Neuron (in vitro differentiated cells): ENCODE measurements at regions not wholly inside any gene's neighbourhood (a gene's known extent, or its start where the extent isn't known, plus 50 kb on each side); places are given as distances from the start of the nearest gene placed in this dataset.

ENCODE experiments used
- H2AFZ ChIP-seq: one replicate; pipeline ENCODE4 v1.6.1; 2013; ENCODE audit warnings: low read depth, mild to moderate bottlenecking, inconsistent platforms, low read length, moderate library complexity
- H3K27me3 ChIP-seq: one replicate; pipeline ENCODE4 v1.6.1; 2013; ENCODE audit warnings: low read length; ENCODE audit not compliant: insufficient read depth
- H3K36me3 ChIP-seq: one replicate; pipeline ENCODE4 v1.6.1; 2013; ENCODE audit warnings: low read length; ENCODE audit not compliant: insufficient read depth
- H3K4me1 ChIP-seq: one replicate; pipeline ENCODE4 v1.6.1; 2013; ENCODE audit warnings: low read length; ENCODE audit not compliant: insufficient read depth
- H3K4me3 ChIP-seq: 2 replicates; pipeline ENCODE4 v1.5.1; 2013; ENCODE audit warnings: mild to moderate bottlenecking, low read length, moderate library complexity
- H3K9me3 ChIP-seq: one replicate; pipeline ENCODE4 v1.6.1; 2013; ENCODE audit warnings: low read length

GRCh38 chr7:79683185-79683890 is 229.9 kb upstream of the MAGI2 start:
- no peaks in the 10 kb centered on the region for H3K4me1 ChIP-seq
- no peak overlapping the region for H3K4me3 ChIP-seq
- no peaks in the 10 kb centered on the region for H3K36me3 ChIP-seq
- no peaks in the 10 kb centered on the region for H3K9me3 ChIP-seq
- no peak overlapping the region for H2AFZ ChIP-seq
- no peaks in the 10 kb centered on the region for H3K27me3 ChIP-seq

- H3K36me3 ChIP-seq, result no peaks in the 10 kb centered on the region
- H3K4me1 ChIP-seq, result no peaks in the 10 kb centered on the region
- H2AFZ ChIP-seq, result no peak overlapping the region
- no peaks in the 10 kb centered on the region for H3K27me3 ChIP-seq
- H3K4me3 ChIP-seq, result no peak overlapping the region
- no peaks in the 10 kb centered on the region for H3K9me3 ChIP-seq
Observed at GRCh38 chr7:79681454-79681853, 228.0 kb upstream of the MAGI2 start.

GRCh38 chr7:79673969-79674368 is 220.5 kb upstream of the MAGI2 start:
- no peaks in the 10 kb centered on the region for H3K27me3 ChIP-seq
- no peak overlapping the region for H3K4me3 ChIP-seq
- no peak overlapping the region for H2AFZ ChIP-seq
- no peaks in the 10 kb centered on the region for H3K36me3 ChIP-seq
- no peaks in the 10 kb centered on the region for H3K4me1 ChIP-seq
- H3K9me3 ChIP-seq, result no peaks in the 10 kb centered on the region

GRCh38 chr7:79673421-79673820 is 220.0 kb upstream of the MAGI2 start:
- Histone ChIP-seq H3K27me3 (no peaks in the 10 kb centered on the region), H3K9me3 (no peaks in the 10 kb centered on the region), H3K4me1 (no peaks in the 10 kb centered on the region), H3K36me3 (no peaks in the 10 kb centered on the region), H3K4me3 (no peak overlapping the region), H2AFZ (no peak overlapping the region)

GRCh38 chr7:79668292-79668691 is 214.8 kb upstream of the MAGI2 start:
- Histone ChIP-seq H2AFZ (no peak overlapping the region), H3K4me1 (no peaks in the 10 kb centered on the region), H3K36me3 (no peaks in the 10 kb centered on the region), H3K27me3 (no peaks in the 10 kb centered on the region), H3K4me3 (no peak overlapping the region), H3K9me3 (no peaks in the 10 kb centered on the region)

- no peak overlapping the region for H2AFZ ChIP-seq
- H3K4me1 ChIP-seq, result no peaks in the 10 kb centered on the region
- no peak overlapping the region for H3K4me3 ChIP-seq
- no peaks in the 10 kb centered on the region for H3K9me3 ChIP-seq
- no peaks in the 10 kb centered on the region for H3K36me3 ChIP-seq
- H3K27me3 ChIP-seq, result no peaks in the 10 kb centered on the region
Observed at GRCh38 chr7:79666472-79666871, 213.0 kb upstream of the MAGI2 start.

GRCh38 chr7:79664884-79665676 is 211.6 kb upstream of the MAGI2 start:
- no peaks in the 10 kb centered on the region for H3K9me3 ChIP-seq
- no peaks in the 10 kb centered on the region for H3K36me3 ChIP-seq
- H3K4me1 ChIP-seq, result no peaks in the 10 kb centered on the region
- H3K4me3 ChIP-seq, result no peak overlapping the region
- no peaks in the 10 kb centered on the region for H3K27me3 ChIP-seq
- no peak overlapping the region for H2AFZ ChIP-seq

- no peaks in the 10 kb centered on the region for H3K4me1 ChIP-seq
- no peaks in the 10 kb centered on the region for H3K36me3 ChIP-seq
- H3K9me3 ChIP-seq, result no peaks in the 10 kb centered on the region
- H3K4me3 ChIP-seq, result no peak overlapping the region
- H3K27me3 ChIP-seq, result no peaks in the 10 kb centered on the region
- no peak overlapping the region for H2AFZ ChIP-seq
Observed at GRCh38 chr7:79658304-79658703, 204.8 kb upstream of the MAGI2 start.

GRCh38 chr7:79653136-79653631 is 199.7 kb upstream of the MAGI2 start:
- Histone ChIP-seq H2AFZ (no peak overlapping the region), H3K4me3 (no peak overlapping the region), H3K36me3 (no peaks in the 10 kb centered on the region), H3K9me3 (no peaks in the 10 kb centered on the region), H3K27me3 (no peaks in the 10 kb centered on the region), H3K4me1 (no peaks in the 10 kb centered on the region)

GRCh38 chr7:79652619-79653018 is 199.2 kb upstream of the MAGI2 start:
- H2AFZ ChIP-seq, result no peak overlapping the region
- H3K9me3 ChIP-seq, result no peaks in the 10 kb centered on the region
- H3K27me3 ChIP-seq, result no peaks in the 10 kb centered on the region
- H3K4me3 ChIP-seq, result no peak overlapping the region
- H3K4me1 ChIP-seq, result no peaks in the 10 kb centered on the region
- no peaks in the 10 kb centered on the region for H3K36me3 ChIP-seq

- H3K4me3 ChIP-seq, result no peak overlapping the region
- no peaks in the 10 kb centered on the region for H3K36me3 ChIP-seq
- H3K4me1 ChIP-seq, result no peaks in the 10 kb centered on the region
- no peaks in the 10 kb centered on the region for H3K9me3 ChIP-seq
- no peaks in the 10 kb centered on the region for H3K27me3 ChIP-seq
- H2AFZ ChIP-seq, result no peak overlapping the region
Observed at GRCh38 chr7:79647711-79648110, 194.2 kb upstream of the MAGI2 start.

- Histone ChIP-seq H3K9me3 (no peaks in the 10 kb centered on the region), H2AFZ (no peak overlapping the region), H3K27me3 (no peaks in the 10 kb centered on the region), H3K4me1 (no peaks in the 10 kb centered on the region), H3K36me3 (no peaks in the 10 kb centered on the region), H3K4me3 (no peak overlapping the region)
Observed at GRCh38 chr7:79646278-79646677, 192.8 kb upstream of the MAGI2 start.

- Histone ChIP-seq H3K27me3 (no peaks in the 10 kb centered on the region), H3K9me3 (no peaks in the 10 kb centered on the region), H3K4me3 (no peak overlapping the region), H3K36me3 (no peaks in the 10 kb centered on the region), H3K4me1 (no peaks in the 10 kb centered on the region), H2AFZ (no peak overlapping the region)
Observed at GRCh38 chr7:79636849-79637248, 183.4 kb upstream of the MAGI2 start.
